ENCODE measurements at regions not wholly inside any gene's neighbourhood (a gene's known extent, or its start where the extent isn't known, plus 50 kb on each side); places are given as distances from the start of the nearest gene placed in this dataset.

DNA sequence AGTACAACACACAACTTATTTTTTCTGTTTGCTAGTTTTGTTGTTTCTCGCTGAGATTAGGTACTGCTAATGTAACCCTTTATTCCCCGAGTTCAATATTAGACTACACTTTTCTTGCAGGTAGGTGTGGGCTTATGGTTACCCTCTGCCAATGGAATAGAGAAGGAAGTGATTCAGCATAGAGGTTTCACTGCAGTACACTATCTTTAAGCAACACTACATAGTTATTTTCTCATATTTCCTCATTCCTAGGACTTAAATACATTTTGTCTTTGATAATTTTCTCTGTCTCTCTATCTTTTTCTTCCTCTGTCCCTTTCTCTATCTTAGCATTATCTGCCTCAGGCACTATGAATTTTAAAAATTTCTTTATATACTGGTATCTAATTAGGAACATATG lies 791.0 kb downstream of the FAM181B start:
- TF ChIP-seq, protein P1, sequence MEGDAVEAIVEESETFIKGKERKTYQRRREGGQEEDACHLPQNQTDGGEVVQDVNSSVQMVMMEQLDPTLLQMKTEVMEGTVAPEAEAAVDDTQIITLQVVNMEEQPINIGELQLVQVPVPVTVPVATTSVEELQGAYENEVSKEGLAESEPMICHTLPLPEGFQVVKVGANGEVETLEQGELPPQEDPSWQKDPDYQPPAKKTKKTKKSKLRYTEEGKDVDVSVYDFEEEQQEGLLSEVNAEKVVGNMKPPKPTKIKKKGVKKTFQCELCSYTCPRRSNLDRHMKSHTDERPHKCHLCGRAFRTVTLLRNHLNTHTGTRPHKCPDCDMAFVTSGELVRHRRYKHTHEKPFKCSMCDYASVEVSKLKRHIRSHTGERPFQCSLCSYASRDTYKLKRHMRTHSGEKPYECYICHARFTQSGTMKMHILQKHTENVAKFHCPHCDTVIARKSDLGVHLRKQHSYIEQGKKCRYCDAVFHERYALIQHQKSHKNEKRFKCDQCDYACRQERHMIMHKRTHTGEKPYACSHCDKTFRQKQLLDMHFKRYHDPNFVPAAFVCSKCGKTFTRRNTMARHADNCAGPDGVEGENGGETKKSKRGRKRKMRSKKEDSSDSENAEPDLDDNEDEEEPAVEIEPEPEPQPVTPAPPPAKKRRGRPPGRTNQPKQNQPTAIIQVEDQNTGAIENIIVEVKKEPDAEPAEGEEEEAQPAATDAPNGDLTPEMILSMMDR (IDR thresholded peaks at IDR 0.05): no peak
- TF ChIP-seq POLR2A (IDR thresholded peaks at IDR 0.05): no peak

Measured in heart left ventricle (tissue), 13 donors.